Activated CD4-positive, alpha-beta T cell treated with anti-CD3 and anti-CD28 coated beads, Interleukin-2, amount 10 ng/mL, durations not matched to agents 24 days and 14 days (primary cell): ENCODE measurements at regions not wholly inside any gene's neighbourhood (a gene's known extent, or its start where the extent isn't known, plus 50 kb on each side); places are given as distances from the start of the nearest gene placed in this dataset.
"Not testable (repeated sequence)": the region's sequence is repeated elsewhere in the genome, so short reads cannot be mapped to it uniquely, and the experiment has no call there.

ENCODE experiments used
- DNase-seq: peaks from one replicate; pipeline ENCODE4 v3.0.0; 2022
- H3K27ac Mint-ChIP-seq: one replicate; pipeline ENCODE4 v1.8.0; 2022; ENCODE audit warnings: mild to moderate bottlenecking, mixed read lengths
- H3K27me3 Mint-ChIP-seq: one replicate; pipeline ENCODE4 v1.8.0; 2022; ENCODE audit warnings: mixed read lengths
- H3K36me3 Mint-ChIP-seq: one replicate; pipeline ENCODE4 v1.8.0; 2022; ENCODE audit warnings: low read depth, mild to moderate bottlenecking, mixed read lengths
- H3K4me1 Mint-ChIP-seq: one replicate; pipeline ENCODE4 v1.8.0; 2021; ENCODE audit warnings: mixed read lengths
- H3K4me3 Mint-ChIP-seq: one replicate; pipeline ENCODE4 v1.8.0; 2022; ENCODE audit warnings: mild to moderate bottlenecking, moderate library complexity, mixed read lengths
- H3K9me3 Mint-ChIP-seq: one replicate; pipeline ENCODE4 v1.8.0; 2021; ENCODE audit warnings: mixed read lengths
- intact Hi-C: fragments of 100-400 bp; cut with micrococcal nuclease; formaldehyde crosslinking; loops from one replicate; pipeline ENCODE4 v1.15.1; 2023

GRCh38 chr2:185245216-185245615, 493.4 kb upstream of the FSIP2 start:
- H3K27ac Mint-ChIP-seq: no peak overlapping the region
- H3K36me3 Mint-ChIP-seq: no peaks in the 10 kb centered on the region
- no peak overlapping the region for H3K4me3 Mint-ChIP-seq
- H3K4me1 Mint-ChIP-seq: no peaks in the 10 kb centered on the region
- no peaks in the 10 kb centered on the region for H3K27me3 Mint-ChIP-seq
- intact Hi-C loops: no loop called here
- H3K9me3 Mint-ChIP-seq: no peaks in the 10 kb centered on the region
- DNase-seq: no peak

GRCh38 chr2:185245806-185246205, 492.8 kb upstream of the FSIP2 start:
- no peaks in the 10 kb centered on the region for H3K9me3 Mint-ChIP-seq
- no peak overlapping the region for H3K4me3 Mint-ChIP-seq
- no peaks in the 10 kb centered on the region for H3K36me3 Mint-ChIP-seq
- intact Hi-C loops: no loop called here
- no peak overlapping the region for H3K27ac Mint-ChIP-seq
- no peak for DNase-seq
- no peaks in the 10 kb centered on the region for H3K4me1 Mint-ChIP-seq
- H3K27me3 Mint-ChIP-seq: no peaks in the 10 kb centered on the region

GRCh38 chr2:185246717-185247116, 491.9 kb upstream of the FSIP2 start:
- Mint-ChIP-seq H3K27me3 (no peaks in the 10 kb centered on the region), H3K4me3 (no peak overlapping the region), H3K27ac (no peak overlapping the region), H3K4me1 (no peaks in the 10 kb centered on the region), H3K9me3 (no peaks in the 10 kb centered on the region), H3K36me3 (no peaks in the 10 kb centered on the region)
- no peak for DNase-seq
- intact Hi-C loops: no loop called here

- no peak overlapping the region for H3K27ac Mint-ChIP-seq
- H3K27me3 Mint-ChIP-seq: no peaks in the 10 kb centered on the region
- no peaks in the 10 kb centered on the region for H3K9me3 Mint-ChIP-seq
- DNase-seq: no peak
- H3K4me3 Mint-ChIP-seq: no peak overlapping the region
- H3K36me3 Mint-ChIP-seq: no peaks in the 10 kb centered on the region
- intact Hi-C loops: no loop called here
- H3K4me1 Mint-ChIP-seq: no peaks in the 10 kb centered on the region
Observed at GRCh38 chr2:185255566-185255965, 483.0 kb upstream of the FSIP2 start.

- DNase-seq: no peak
- no peaks in the 10 kb centered on the region for H3K4me1 Mint-ChIP-seq
- no peaks in the 10 kb centered on the region for H3K9me3 Mint-ChIP-seq
- no peak overlapping the region for H3K4me3 Mint-ChIP-seq
- H3K36me3 Mint-ChIP-seq: no peaks in the 10 kb centered on the region
- no peaks in the 10 kb centered on the region for H3K27me3 Mint-ChIP-seq
- intact Hi-C loops: no loop called here
- no peak overlapping the region for H3K27ac Mint-ChIP-seq
Observed at GRCh38 chr2:185265747-185266146, 472.9 kb upstream of the FSIP2 start.

GRCh38 chr2:185268651-185269050, 470.0 kb upstream of the FSIP2 start:
- H3K27ac Mint-ChIP-seq: no peak overlapping the region
- no peaks in the 10 kb centered on the region for H3K36me3 Mint-ChIP-seq
- no peak for DNase-seq
- H3K9me3 Mint-ChIP-seq: no peaks in the 10 kb centered on the region
- no peaks in the 10 kb centered on the region for H3K4me1 Mint-ChIP-seq
- intact Hi-C loops: no loop called here
- H3K4me3 Mint-ChIP-seq: no peak overlapping the region
- no peaks in the 10 kb centered on the region for H3K27me3 Mint-ChIP-seq

GRCh38 chr2:185274718-185275484, 463.7 kb upstream of the FSIP2 start:
- H3K9me3 Mint-ChIP-seq: no peaks in the 10 kb centered on the region
- intact Hi-C loops: no loop called here
- H3K36me3 Mint-ChIP-seq: no peaks in the 10 kb centered on the region
- DNase-seq: no peak
- no peaks in the 10 kb centered on the region for H3K27me3 Mint-ChIP-seq
- H3K4me1 Mint-ChIP-seq: no peaks in the 10 kb centered on the region
- H3K27ac Mint-ChIP-seq: no peak overlapping the region
- H3K4me3 Mint-ChIP-seq: no peak overlapping the region

GRCh38 chr2:185275979-185276378, 462.6 kb upstream of the FSIP2 start:
- H3K4me1 Mint-ChIP-seq, H3K27ac Mint-ChIP-seq, H3K36me3 Mint-ChIP-seq, intact Hi-C loops, H3K9me3 Mint-ChIP-seq, H3K4me3 Mint-ChIP-seq, DNase-seq, H3K27me3 Mint-ChIP-seq: not testable (repeated sequence)

- H3K27ac Mint-ChIP-seq: no peak overlapping the region
- H3K27me3 Mint-ChIP-seq: no peaks in the 10 kb centered on the region
- H3K4me1 Mint-ChIP-seq: no peaks in the 10 kb centered on the region
- H3K9me3 Mint-ChIP-seq: no peaks in the 10 kb centered on the region
- DNase-seq: no peak
- intact Hi-C loops: no loop called here
- no peak overlapping the region for H3K4me3 Mint-ChIP-seq
- H3K36me3 Mint-ChIP-seq: no peaks in the 10 kb centered on the region
Observed at GRCh38 chr2:185278761-185279160, 459.8 kb upstream of the FSIP2 start.

- no peak overlapping the region for H3K4me3 Mint-ChIP-seq
- no peaks in the 10 kb centered on the region for H3K27me3 Mint-ChIP-seq
- H3K27ac Mint-ChIP-seq: no peak overlapping the region
- intact Hi-C loops: no loop called here
- no peak for DNase-seq
- no peaks in the 10 kb centered on the region for H3K36me3 Mint-ChIP-seq
- H3K9me3 Mint-ChIP-seq: no peaks in the 10 kb centered on the region
- no peaks in the 10 kb centered on the region for H3K4me1 Mint-ChIP-seq
Observed at GRCh38 chr2:185279999-185280398, 458.6 kb upstream of the FSIP2 start.

- no peaks in the 10 kb centered on the region for H3K36me3 Mint-ChIP-seq
- intact Hi-C loops: no loop called here
- no peaks in the 10 kb centered on the region for H3K9me3 Mint-ChIP-seq
- no peaks in the 10 kb centered on the region for H3K4me1 Mint-ChIP-seq
- no peak for DNase-seq
- H3K4me3 Mint-ChIP-seq: no peak overlapping the region
- no peaks in the 10 kb centered on the region for H3K27me3 Mint-ChIP-seq
- no peak overlapping the region for H3K27ac Mint-ChIP-seq
Observed at GRCh38 chr2:185284696-185285095, 453.9 kb upstream of the FSIP2 start.

- intact Hi-C loops, DNase-seq, H3K36me3 Mint-ChIP-seq, H3K9me3 Mint-ChIP-seq, H3K27me3 Mint-ChIP-seq, H3K4me3 Mint-ChIP-seq, H3K4me1 Mint-ChIP-seq, H3K27ac Mint-ChIP-seq: not testable (repeated sequence)
Observed at GRCh38 chr2:185290012-185290411, 448.6 kb upstream of the FSIP2 start.

- H3K4me1 Mint-ChIP-seq: no peaks in the 10 kb centered on the region
- H3K27me3 Mint-ChIP-seq: no peaks in the 10 kb centered on the region
- H3K27ac Mint-ChIP-seq: no peak overlapping the region
- no peaks in the 10 kb centered on the region for H3K9me3 Mint-ChIP-seq
- no peak overlapping the region for H3K4me3 Mint-ChIP-seq
- intact Hi-C loops: no loop called here
- no peak for DNase-seq
- no peaks in the 10 kb centered on the region for H3K36me3 Mint-ChIP-seq
Observed at GRCh38 chr2:185291035-185291647, 447.5 kb upstream of the FSIP2 start.

- Mint-ChIP-seq H3K27ac (no peak overlapping the region), H3K36me3 (no peaks in the 10 kb centered on the region), H3K9me3 (no peaks in the 10 kb centered on the region), H3K27me3 (no peaks in the 10 kb centered on the region), H3K4me1 (no peaks in the 10 kb centered on the region), H3K4me3 (no peak overlapping the region)
- intact Hi-C loops: no loop called here
- no peak for DNase-seq
Observed at GRCh38 chr2:185299867-185300266, 438.7 kb upstream of the FSIP2 start.

- no peak for DNase-seq
- Mint-ChIP-seq H3K27ac (no peak overlapping the region), H3K36me3 (no peaks in the 10 kb centered on the region), H3K4me1 (no peaks in the 10 kb centered on the region), H3K9me3 (no peaks in the 10 kb centered on the region), H3K27me3 (no peaks in the 10 kb centered on the region), H3K4me3 (no peak overlapping the region)
- intact Hi-C loops: no loop called here
Observed at GRCh38 chr2:185306119-185306518, 432.5 kb upstream of the FSIP2 start.
